A549 (cell line): ENCODE measurements at regions not wholly inside any gene's neighbourhood (a gene's known extent, or its start where the extent isn't known, plus 50 kb on each side); places are given as distances from the start of the nearest gene placed in this dataset.

Source experiments
- E2F6 ChIP-seq: IDR thresholded peaks from 2 replicates; pipeline ENCODE4 v1.6.1; 2012; ENCODE audit warnings: low read depth, borderline replicate concordance
- MYC ChIP-seq: IDR thresholded peaks from 2 replicates; pipeline ENCODE4 v1.6.1; 2012; ENCODE audit warnings: mild to moderate bottlenecking, inconsistent platforms, low read length, improper control_type of control experiment, borderline replicate concordance
- POLR2A ChIP-seq: IDR thresholded peaks from 2 replicates; pipeline ENCODE4 v1.6.1; 2012; ENCODE audit warnings: mild to moderate bottlenecking, low read length
- RAD21 ChIP-seq, 2 experiments: fragments of >200 bp in 1 of 2; sonication (Bioruptor Twin) in 1 of 2; formaldehyde crosslinking in 1 of 2; IDR thresholded peaks in 1 of 2; conservative IDR thresholded peaks in 1 of 2; 2 replicates in 1 of 2; 3 replicates in 1 of 2; pipeline ENCODE4 v1.6.1; 2012 to 2018; ENCODE audit warnings: inconsistent platforms in 1 of 2

- TF ChIP-seq RAD21 (conservative IDR thresholded peaks at IDR 0.05 in 1 of 2, IDR thresholded peaks at IDR 0.05 in 1 of 2), result no peak
- TF ChIP-seq E2F6, result no peak
- TF ChIP-seq MYC, result no peak
- no peak for TF ChIP-seq POLR2A
Measured at GRCh38 chr1:58303841-58304240, 242.7 kb downstream of the OMA1 start.
